ENCODE measurements at regions not wholly inside any gene's neighbourhood (a gene's known extent, or its start where the extent isn't known, plus 50 kb on each side); places are given as distances from the start of the nearest gene placed in this dataset.

GRCh38 chr2:122391726-122392125, 636.3 kb downstream of the TSN start:
- Histone ChIP-seq H3K4me1 (ENCODE audit: control insufficient read depth in 5 of 5, insufficient read depth in 5 of 5, low read length in 5 of 5) (no peaks in the 10 kb centered on the region), H3K27me3 (ENCODE audit: control insufficient read depth in 3 of 3, insufficient read depth in 3 of 3, low read length in 2 of 3) (no peaks in the 10 kb centered on the region), H3K27ac (ENCODE audit: low read depth in 1 of 2, low read length in 1 of 2) (no peak overlapping the region), H3K9ac (ENCODE audit: insufficient read depth in 1 of 2, low read length in 2 of 2) (no peak overlapping the region), H3K9me3 (ENCODE audit: control insufficient read depth in 4 of 4, insufficient read depth in 3 of 4, low read length in 3 of 4) (peaks cover 0 to 10% (median 3%) of the 10 kb centered on the region in 4 donors), H3K36me3 (ENCODE audit: control insufficient read depth in 4 of 4, insufficient read depth in 4 of 4, low read length in 4 of 4) (no peaks in the 10 kb centered on the region), H3K4me3 (no peak overlapping the region)
- WGBS, 2 donors: 79 to 83% methylated on average over 3 of the region's 3 CpGs
- no peak for ATAC-seq (ENCODE audit: insufficient read depth, low FRiP score)
- no peak for DNase-seq
- TF ChIP-seq CTCF (IDR thresholded peaks at IDR 0.05; ENCODE audit: control extremely low read depth, extremely low read depth): no peak

- no peak for ATAC-seq (ENCODE audit: insufficient read depth, low FRiP score)
- no peak for DNase-seq
- WGBS, 2 donors: 95 to 97% methylated on average over 6 of the region's 6 CpGs
- Histone ChIP-seq H3K27me3 (ENCODE audit: control insufficient read depth in 3 of 3, insufficient read depth in 3 of 3, low read length in 2 of 3) (no peaks in the 10 kb centered on the region), H3K4me3 (no peak overlapping the region), H3K9me3 (ENCODE audit: control insufficient read depth in 4 of 4, insufficient read depth in 3 of 4, low read length in 3 of 4) (peaks cover 0 to 2% (median 0%) of the 10 kb centered on the region in 4 donors), H3K27ac (ENCODE audit: low read depth in 1 of 2, low read length in 1 of 2) (no peak overlapping the region), H3K4me1 (ENCODE audit: control insufficient read depth in 5 of 5, insufficient read depth in 5 of 5, low read length in 5 of 5) (no peaks in the 10 kb centered on the region), H3K9ac (ENCODE audit: insufficient read depth in 1 of 2, low read length in 2 of 2) (no peak overlapping the region), H3K36me3 (ENCODE audit: control insufficient read depth in 4 of 4, insufficient read depth in 4 of 4, low read length in 4 of 4) (no peaks in the 10 kb centered on the region)
- no peak for TF ChIP-seq CTCF (IDR thresholded peaks at IDR 0.05; ENCODE audit: control extremely low read depth, extremely low read depth)
Measured at GRCh38 chr2:122395687-122396086, 640.2 kb downstream of the TSN start.

DNA sequence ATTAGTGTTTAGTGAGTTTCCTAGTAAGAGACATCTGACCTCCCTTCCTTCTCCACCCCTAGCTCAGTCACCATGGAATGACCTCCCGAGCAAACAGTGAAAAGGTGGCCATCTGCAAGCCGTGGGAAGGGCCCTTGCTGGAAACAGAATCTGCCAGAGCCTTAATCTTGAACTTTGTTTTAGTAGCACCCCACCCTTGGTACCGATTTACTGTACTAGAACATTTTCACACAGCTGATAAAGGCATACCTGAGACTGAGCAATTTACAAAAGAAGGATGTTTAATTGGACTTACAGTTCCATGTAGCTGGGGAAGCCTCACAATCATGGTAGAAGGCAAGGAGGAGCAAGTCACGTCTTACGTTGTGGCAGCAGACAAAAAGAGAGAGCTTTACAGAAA, 655.8 kb downstream of the TSN start:
- ATAC-seq (ENCODE audit: insufficient read depth, low FRiP score): no peak

More for the DNA sequence above, 655.8 kb downstream of the TSN start:
- TF ChIP-seq CTCF (IDR thresholded peaks at IDR 0.05; ENCODE audit: control extremely low read depth, extremely low read depth): no peak
- Histone ChIP-seq H3K4me3 (no peak overlapping the region), H3K36me3 (ENCODE audit: control insufficient read depth in 4 of 4, insufficient read depth in 4 of 4, low read length in 4 of 4) (no peaks in the 10 kb centered on the region), H3K9me3 (ENCODE audit: control insufficient read depth in 4 of 4, insufficient read depth in 3 of 4, low read length in 3 of 4) (no peaks in the 10 kb centered on the region), H3K9ac (ENCODE audit: insufficient read depth in 1 of 2, low read length in 2 of 2) (no peak overlapping the region), H3K27me3 (ENCODE audit: control insufficient read depth in 3 of 3, insufficient read depth in 3 of 3, low read length in 2 of 3) (no peaks in the 10 kb centered on the region), H3K4me1 (ENCODE audit: control insufficient read depth in 5 of 5, insufficient read depth in 5 of 5, low read length in 5 of 5) (no peaks in the 10 kb centered on the region), H3K27ac (ENCODE audit: low read depth in 1 of 2, low read length in 1 of 2) (no peak overlapping the region)
- WGBS, 2 donors: 74 to 77% methylated on average over 5 of the region's 5 CpGs
- DNase-seq: no peak
